Fibroblast of lung (primary cell): ENCODE measurements at regions not wholly inside any gene's neighbourhood (a gene's known extent, or its start where the extent isn't known, plus 50 kb on each side); places are given as distances from the start of the nearest gene placed in this dataset.

Source experiments
- CTCF ChIP-seq, 2 donors: IDR thresholded peaks in 1 of 2; conservative IDR thresholded peaks in 1 of 2; 1 replicate in 1 of 2; 2 replicates in 1 of 2; pipeline ENCODE4 v1.5.1; 2011 to 2012; ENCODE audit warnings: low read length in 2 of 2, control low read depth in 1 of 2, inconsistent platforms in 1 of 2, low read depth in 1 of 2, mild to moderate bottlenecking in 1 of 2
- EZH2 ChIP-seq: IDR thresholded peaks from 2 replicates; pipeline ENCODE4 v1.5.1; 2012; ENCODE audit warnings: low read length, control low read depth, mild to moderate bottlenecking; ENCODE audit errors: missing control alignments

GRCh38 chr18:22703883-22704585 lies 229.1 kb upstream of the RBBP8 start:
- peak; percentile 47 to 65 for TF ChIP-seq CTCF (conservative IDR thresholded peaks at IDR 0.05 in 1 of 2, IDR thresholded peaks at IDR 0.05 in 1 of 2; ENCODE audit: low read depth in 1 of 2, low read length in 2 of 2)
- TF ChIP-seq EZH2 = no peak
